ENCODE measurements at regions not wholly inside any gene's neighbourhood (a gene's known extent, or its start where the extent isn't known, plus 50 kb on each side); places are given as distances from the start of the nearest gene placed in this dataset.

DNA sequence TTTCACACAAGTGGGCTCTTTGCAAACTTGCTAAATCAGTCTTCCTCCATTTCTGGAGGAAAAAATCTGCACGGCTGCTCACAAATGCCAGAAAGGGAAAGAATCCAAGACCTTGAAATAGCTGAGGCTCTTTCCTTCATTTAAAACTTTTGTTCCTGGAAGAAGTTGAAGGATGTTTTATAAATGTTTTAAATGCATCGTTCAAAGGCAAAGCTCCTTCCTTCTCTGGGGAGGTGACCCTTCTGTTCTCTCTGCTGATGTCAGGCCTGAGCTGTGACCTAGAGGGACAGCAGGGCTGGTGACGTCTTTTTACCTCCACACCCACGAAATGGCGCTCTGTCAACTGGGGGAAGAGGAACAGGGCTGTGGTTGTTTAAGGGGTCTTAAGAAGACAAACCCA lies 376.4 kb upstream of the ZNF507 start:
- H3K9me3 ChIP-seq (ENCODE audit: control insufficient read depth, low read depth, low read length): no peaks in the 10 kb centered on the region
- H3K36me3 ChIP-seq (ENCODE audit: control insufficient read depth, low read depth, low read length): no peaks in the 10 kb centered on the region
- H3K9ac ChIP-seq (ENCODE audit: low read length): no peak overlapping the region
- no peaks in the 10 kb centered on the region for H3K4me1 ChIP-seq (ENCODE audit: control insufficient read depth, low read depth, low read length)
- no peaks in the 10 kb centered on the region for H3K27me3 ChIP-seq (ENCODE audit: control insufficient read depth, insufficient read depth, low read length)
- H3K27ac ChIP-seq (ENCODE audit: low read length): no peak overlapping the region
- no peak overlapping the region for H3K4me3 ChIP-seq (ENCODE audit: low read length)

DNA sequence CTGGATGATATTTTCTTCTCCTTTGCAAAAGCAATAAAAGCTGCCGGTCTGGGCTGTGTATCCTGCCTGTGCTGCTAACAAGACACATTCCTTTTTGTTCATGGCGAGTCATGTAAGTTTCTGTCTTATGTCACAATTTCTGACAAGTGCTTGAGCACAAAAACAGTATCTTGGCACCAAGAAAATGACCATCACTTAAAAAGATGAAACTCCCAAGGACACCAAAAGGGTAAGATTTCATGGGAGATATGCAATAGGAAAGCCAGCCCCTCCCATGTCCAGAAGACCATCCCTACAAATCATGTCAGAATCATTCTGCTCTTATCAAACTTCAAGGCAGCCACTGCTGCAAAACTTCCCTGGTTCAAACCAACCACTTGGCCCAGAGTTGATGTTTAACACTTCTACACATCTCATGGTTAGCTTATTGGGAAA lies 375.4 kb upstream of the ZNF507 start:
- Histone ChIP-seq H3K27ac (ENCODE audit: low read length) (no peak overlapping the region), H3K9ac (ENCODE audit: low read length) (no peak overlapping the region), H3K9me3 (ENCODE audit: control insufficient read depth, low read depth, low read length) (no peaks in the 10 kb centered on the region)

DNA sequence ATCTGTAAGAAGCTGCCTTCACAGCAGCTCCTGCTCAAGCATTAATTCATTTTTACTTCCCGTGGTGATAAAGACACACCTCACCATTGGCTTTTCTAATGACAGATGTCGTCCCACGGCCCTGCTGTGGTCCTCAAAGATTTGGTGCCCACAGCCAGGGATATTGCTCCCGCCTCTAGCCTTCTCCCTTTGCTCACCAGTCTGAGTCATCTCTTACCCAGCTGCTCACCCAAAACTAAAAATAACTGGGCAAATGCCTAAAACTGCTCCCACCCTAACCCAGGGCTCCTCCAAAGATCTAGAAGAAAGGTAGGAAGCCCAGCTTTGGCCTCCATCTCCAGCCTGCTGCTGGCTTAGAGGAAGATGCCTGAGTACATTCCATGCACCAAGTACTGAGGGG lies 371.1 kb upstream of the ZNF507 start:
- Histone ChIP-seq H3K36me3 (ENCODE audit: control insufficient read depth, low read depth, low read length) (no peaks in the 10 kb centered on the region), H3K9me3 (ENCODE audit: control insufficient read depth, low read depth, low read length) (no peaks in the 10 kb centered on the region), H3K27ac (ENCODE audit: low read length) (no peak overlapping the region), H3K9ac (ENCODE audit: low read length) (no peak overlapping the region), H3K4me3 (ENCODE audit: low read length) (no peak overlapping the region), H3K4me1 (ENCODE audit: control insufficient read depth, low read depth, low read length) (no peaks in the 10 kb centered on the region), H3K27me3 (ENCODE audit: control insufficient read depth, insufficient read depth, low read length) (no peaks in the 10 kb centered on the region)

More for the DNA sequence above, 375.4 kb upstream of the ZNF507 start:
- Histone ChIP-seq H3K36me3 (ENCODE audit: control insufficient read depth, low read depth, low read length) (no peaks in the 10 kb centered on the region), H3K4me3 (ENCODE audit: low read length) (no peak overlapping the region), H3K27me3 (ENCODE audit: control insufficient read depth, insufficient read depth, low read length) (no peaks in the 10 kb centered on the region), H3K4me1 (ENCODE audit: control insufficient read depth, low read depth, low read length) (no peaks in the 10 kb centered on the region)

DNA sequence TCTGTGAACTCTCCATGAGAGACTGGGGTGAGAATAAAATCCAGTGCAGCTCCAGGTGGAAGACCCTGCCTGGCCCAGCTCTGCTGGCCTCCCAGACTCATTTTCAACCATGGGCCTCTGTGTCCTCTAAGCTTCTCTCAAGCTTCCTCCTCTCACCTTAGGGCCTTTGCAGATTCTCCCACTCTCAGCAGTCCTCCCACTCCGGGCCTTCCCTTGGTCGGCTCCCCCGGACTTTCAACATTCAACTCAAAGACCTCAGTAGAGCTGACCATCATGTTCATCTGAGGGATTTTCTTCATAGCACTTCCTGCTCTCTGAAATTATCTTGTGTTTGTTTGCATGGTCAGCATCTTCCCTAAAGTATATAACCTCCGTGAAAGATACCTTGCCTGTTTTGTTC lies 370.5 kb upstream of the ZNF507 start:
- H3K36me3 ChIP-seq (ENCODE audit: control insufficient read depth, low read depth, low read length): no peaks in the 10 kb centered on the region
- H3K4me1 ChIP-seq (ENCODE audit: control insufficient read depth, low read depth, low read length): no peaks in the 10 kb centered on the region
- no peak overlapping the region for H3K27ac ChIP-seq (ENCODE audit: low read length)
- H3K27me3 ChIP-seq (ENCODE audit: control insufficient read depth, insufficient read depth, low read length): no peaks in the 10 kb centered on the region
- no peak overlapping the region for H3K4me3 ChIP-seq (ENCODE audit: low read length)
- H3K9me3 ChIP-seq (ENCODE audit: control insufficient read depth, low read depth, low read length): no peaks in the 10 kb centered on the region
- no peak overlapping the region for H3K9ac ChIP-seq (ENCODE audit: low read length)

DNA sequence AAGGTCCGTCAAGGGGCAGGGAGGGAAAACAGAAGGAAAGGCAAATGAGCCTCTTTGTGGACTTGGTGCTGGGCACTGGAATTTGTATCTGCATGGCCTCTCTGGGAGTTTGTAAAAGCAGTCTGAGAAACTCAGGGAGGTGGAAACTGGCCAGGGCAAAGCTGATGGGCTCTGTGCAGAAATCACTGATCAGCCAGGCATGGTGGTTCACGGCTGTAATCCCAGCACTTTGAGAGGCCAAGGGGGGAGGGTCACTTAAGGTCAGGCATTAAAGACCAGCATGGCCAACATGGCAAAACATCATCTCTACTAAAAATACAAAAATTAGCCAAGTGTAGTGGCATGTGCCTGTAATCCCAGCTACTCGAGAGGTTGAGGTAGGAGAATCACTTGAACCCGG lies 369.9 kb upstream of the ZNF507 start:
- Histone ChIP-seq H3K4me1 (ENCODE audit: control insufficient read depth, low read depth, low read length) (no peaks in the 10 kb centered on the region), H3K9ac (ENCODE audit: low read length) (no peak overlapping the region), H3K27ac (ENCODE audit: low read length) (no peak overlapping the region), H3K27me3 (ENCODE audit: control insufficient read depth, insufficient read depth, low read length) (no peaks in the 10 kb centered on the region), H3K4me3 (ENCODE audit: low read length) (no peak overlapping the region), H3K9me3 (ENCODE audit: control insufficient read depth, low read depth, low read length) (no peaks in the 10 kb centered on the region), H3K36me3 (ENCODE audit: control insufficient read depth, low read depth, low read length) (no peaks in the 10 kb centered on the region)

DNA sequence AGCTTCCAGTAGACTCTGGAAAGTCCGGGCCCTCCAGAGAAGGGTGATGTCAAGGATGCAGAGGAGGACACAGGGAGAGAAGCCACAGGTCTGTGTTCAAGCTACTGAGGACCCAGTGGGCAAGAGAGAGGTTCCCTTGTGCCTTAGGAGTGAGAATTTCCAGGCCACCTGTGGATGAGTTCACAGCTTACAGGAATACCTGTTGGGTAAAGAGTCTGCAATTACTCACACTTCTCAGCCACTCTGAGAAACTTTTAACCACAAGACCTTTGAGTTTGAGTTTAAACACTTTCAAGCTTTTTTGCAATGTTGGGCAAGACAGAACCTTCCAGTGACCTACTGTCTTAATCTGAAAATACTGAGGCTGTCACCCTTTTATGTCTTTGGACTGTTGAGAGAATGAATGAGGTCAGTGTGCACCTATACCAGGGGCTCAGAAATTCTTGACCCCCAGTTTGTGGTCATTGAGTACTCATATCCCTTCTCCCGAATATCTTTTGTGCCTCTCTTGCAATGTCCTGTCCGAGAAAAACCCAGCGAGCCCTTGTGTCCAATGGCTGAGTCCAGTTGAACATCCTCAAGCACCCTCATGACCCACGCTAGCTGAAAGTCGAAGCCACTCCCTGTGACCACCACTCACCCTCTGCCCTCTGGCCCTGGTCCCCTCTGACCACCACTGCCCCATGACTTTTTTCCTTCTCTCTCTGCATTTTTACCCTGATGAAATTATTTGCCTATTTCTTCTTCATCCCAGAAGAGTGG lies 368.5 kb upstream of the ZNF507 start:
- H3K9me3 ChIP-seq (ENCODE audit: control insufficient read depth, low read depth, low read length): no peaks in the 10 kb centered on the region
- no peak overlapping the region for H3K4me3 ChIP-seq (ENCODE audit: low read length)
- no peaks in the 10 kb centered on the region for H3K4me1 ChIP-seq (ENCODE audit: control insufficient read depth, low read depth, low read length)
- no peaks in the 10 kb centered on the region for H3K36me3 ChIP-seq (ENCODE audit: control insufficient read depth, low read depth, low read length)
- H3K27ac ChIP-seq (ENCODE audit: low read length): no peak overlapping the region
- H3K9ac ChIP-seq (ENCODE audit: low read length): no peak overlapping the region
- H3K27me3 ChIP-seq (ENCODE audit: control insufficient read depth, insufficient read depth, low read length): no peaks in the 10 kb centered on the region

DNA sequence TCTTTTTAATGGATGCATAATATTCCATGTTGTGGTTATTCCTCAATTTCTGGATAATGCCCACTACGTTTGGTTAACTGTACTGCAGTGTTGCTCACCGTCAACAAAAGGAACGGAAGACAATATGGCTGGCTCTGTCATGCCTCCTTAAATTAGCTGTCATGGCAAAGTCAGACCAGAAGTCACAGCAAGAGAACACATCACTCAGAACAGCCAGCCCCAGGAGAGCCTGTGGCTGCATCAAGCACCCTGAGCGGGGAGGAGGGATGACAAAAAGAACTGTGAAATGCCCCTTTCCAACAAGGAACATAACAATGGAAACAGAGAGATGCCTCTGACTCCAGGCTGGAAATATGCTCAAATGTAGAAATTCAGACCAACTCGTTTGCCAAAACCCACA lies 366.0 kb upstream of the ZNF507 start:
- no peak overlapping the region for H3K4me3 ChIP-seq (ENCODE audit: low read length)
- no peak overlapping the region for H3K9ac ChIP-seq (ENCODE audit: low read length)
- H3K4me1 ChIP-seq (ENCODE audit: control insufficient read depth, low read depth, low read length): no peaks in the 10 kb centered on the region
- H3K9me3 ChIP-seq (ENCODE audit: control insufficient read depth, low read depth, low read length): no peaks in the 10 kb centered on the region
- no peaks in the 10 kb centered on the region for H3K36me3 ChIP-seq (ENCODE audit: control insufficient read depth, low read depth, low read length)
- no peaks in the 10 kb centered on the region for H3K27me3 ChIP-seq (ENCODE audit: control insufficient read depth, insufficient read depth, low read length)
- no peak overlapping the region for H3K27ac ChIP-seq (ENCODE audit: low read length)

DNA sequence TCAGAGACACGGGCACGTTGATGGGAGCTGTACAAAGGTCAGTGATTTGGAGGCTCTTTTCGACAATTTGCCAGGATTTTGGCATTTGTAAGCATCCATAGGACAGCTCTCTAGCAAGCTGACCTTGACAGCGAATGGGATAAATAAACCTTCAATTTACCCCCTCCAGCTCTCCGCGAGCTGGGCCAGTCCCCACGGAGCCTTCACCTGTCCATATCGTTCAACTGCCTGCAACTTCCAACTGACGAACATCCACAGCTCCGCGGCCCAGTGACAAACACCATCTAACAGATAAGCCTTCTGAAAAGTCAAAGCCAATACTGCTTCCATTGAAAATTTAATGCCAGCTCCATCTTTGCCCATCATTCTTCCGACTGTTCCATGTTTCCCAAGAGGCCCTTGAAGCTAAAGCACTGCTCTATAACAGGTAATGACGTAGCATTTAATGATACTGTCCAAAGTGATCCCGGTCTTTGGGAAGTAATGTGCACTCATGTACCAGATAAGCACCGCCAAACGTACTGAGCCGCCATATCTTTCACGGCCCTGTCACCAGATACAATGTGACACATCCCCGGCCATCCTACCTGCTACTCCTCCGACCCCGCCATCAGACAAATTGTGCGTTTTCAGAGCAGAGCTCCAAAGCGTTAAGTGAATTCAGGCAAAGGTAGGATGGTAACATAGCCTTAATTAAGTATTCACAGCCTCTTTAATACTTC lies 365.3 kb upstream of the ZNF507 start:
- no peak overlapping the region for H3K27ac ChIP-seq (ENCODE audit: low read length)
- H3K4me3 ChIP-seq (ENCODE audit: low read length): no peak overlapping the region
- no peaks in the 10 kb centered on the region for H3K36me3 ChIP-seq (ENCODE audit: control insufficient read depth, low read depth, low read length)
- no peaks in the 10 kb centered on the region for H3K4me1 ChIP-seq (ENCODE audit: control insufficient read depth, low read depth, low read length)
- no peaks in the 10 kb centered on the region for H3K27me3 ChIP-seq (ENCODE audit: control insufficient read depth, insufficient read depth, low read length)
- no peak overlapping the region for H3K9ac ChIP-seq (ENCODE audit: low read length)
- H3K9me3 ChIP-seq (ENCODE audit: control insufficient read depth, low read depth, low read length): no peaks in the 10 kb centered on the region

DNA sequence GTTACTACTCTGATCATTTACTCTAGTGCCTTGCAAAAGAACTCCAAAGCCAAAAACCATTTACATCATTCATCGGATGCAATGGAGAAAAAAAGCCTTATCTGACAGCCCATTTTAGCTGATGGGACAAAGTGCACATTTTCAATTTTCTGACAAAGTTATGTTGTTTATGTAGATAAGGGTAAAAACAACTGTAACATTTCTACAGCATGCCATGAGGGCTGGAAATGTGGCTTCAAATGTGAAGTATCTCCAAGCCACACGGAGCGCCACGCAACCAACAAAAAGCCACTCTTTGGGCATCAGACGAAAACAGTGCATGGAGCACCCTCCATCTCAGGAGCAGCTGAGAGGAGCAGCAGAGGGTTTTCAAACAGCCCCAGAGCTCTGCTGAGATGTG lies 364.6 kb upstream of the ZNF507 start:
- no peaks in the 10 kb centered on the region for H3K4me1 ChIP-seq (ENCODE audit: control insufficient read depth, low read depth, low read length)
- H3K27me3 ChIP-seq (ENCODE audit: control insufficient read depth, insufficient read depth, low read length): no peaks in the 10 kb centered on the region
- H3K9ac ChIP-seq (ENCODE audit: low read length): no peak overlapping the region
- no peak overlapping the region for H3K4me3 ChIP-seq (ENCODE audit: low read length)
- no peak overlapping the region for H3K27ac ChIP-seq (ENCODE audit: low read length)
- H3K9me3 ChIP-seq (ENCODE audit: control insufficient read depth, low read depth, low read length): peaks cover 4% of the 10 kb centered on the region
- no peaks in the 10 kb centered on the region for H3K36me3 ChIP-seq (ENCODE audit: control insufficient read depth, low read depth, low read length)

DNA sequence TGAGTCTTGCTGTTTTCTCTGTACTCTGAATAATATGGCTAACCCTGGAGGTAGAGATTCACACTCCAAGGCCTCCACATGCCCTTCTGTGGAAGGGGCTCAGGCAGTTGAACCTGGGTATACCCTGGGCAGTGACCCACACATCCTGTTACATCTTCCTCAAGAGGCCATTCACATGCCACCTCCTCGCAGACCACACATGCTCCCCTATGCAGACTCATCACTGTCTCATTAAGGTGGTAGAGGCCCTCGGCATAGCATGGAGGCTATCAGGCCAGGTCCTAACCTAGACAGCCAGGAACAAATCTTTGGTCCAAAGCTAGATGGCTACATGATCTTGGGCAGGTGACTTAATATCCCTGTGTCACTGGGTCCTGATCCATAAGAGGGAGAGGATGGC lies 363.9 kb upstream of the ZNF507 start:
- H3K9me3 ChIP-seq (ENCODE audit: control insufficient read depth, low read depth, low read length): peaks cover 4% of the 10 kb centered on the region
- H3K27me3 ChIP-seq (ENCODE audit: control insufficient read depth, insufficient read depth, low read length): no peaks in the 10 kb centered on the region
- H3K36me3 ChIP-seq (ENCODE audit: control insufficient read depth, low read depth, low read length): no peaks in the 10 kb centered on the region
- H3K27ac ChIP-seq (ENCODE audit: low read length): no peak overlapping the region
- no peak overlapping the region for H3K9ac ChIP-seq (ENCODE audit: low read length)
- H3K4me1 ChIP-seq (ENCODE audit: control insufficient read depth, low read depth, low read length): no peaks in the 10 kb centered on the region
- H3K4me3 ChIP-seq (ENCODE audit: low read length): no peak overlapping the region

DNA sequence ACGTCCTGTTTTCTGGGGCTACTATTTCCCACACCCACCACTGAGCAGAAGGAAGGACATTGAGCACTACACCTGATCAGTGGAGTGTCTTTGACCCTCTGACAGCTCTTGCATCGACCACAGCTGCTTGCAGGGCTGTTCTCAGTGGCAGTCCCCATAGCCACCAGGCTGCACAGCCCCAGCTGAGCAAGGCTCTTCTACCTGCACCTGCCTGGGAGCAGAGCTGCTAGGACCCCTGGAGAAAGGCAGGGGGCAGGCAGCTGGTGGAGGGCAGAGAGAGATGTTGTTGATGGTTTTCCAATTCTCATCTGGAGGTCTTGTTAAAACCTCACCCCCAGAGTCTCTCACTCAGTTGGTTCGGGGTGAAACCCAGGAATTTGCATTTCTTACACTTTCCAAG lies 361.8 kb upstream of the ZNF507 start:
- Histone ChIP-seq H3K4me1 (ENCODE audit: control insufficient read depth, low read depth, low read length) (no peaks in the 10 kb centered on the region), H3K36me3 (ENCODE audit: control insufficient read depth, low read depth, low read length) (no peaks in the 10 kb centered on the region), H3K27me3 (ENCODE audit: control insufficient read depth, insufficient read depth, low read length) (no peaks in the 10 kb centered on the region), H3K9me3 (ENCODE audit: control insufficient read depth, low read depth, low read length) (peaks cover 4% of the 10 kb centered on the region), H3K27ac (ENCODE audit: low read length) (no peak overlapping the region), H3K9ac (ENCODE audit: low read length) (no peak overlapping the region), H3K4me3 (ENCODE audit: low read length) (no peak overlapping the region)
